Breast epithelium (tissue), 3 donors: ENCODE measurements at regions not wholly inside any gene's neighbourhood (a gene's known extent, or its start where the extent isn't known, plus 50 kb on each side); places are given as distances from the start of the nearest gene placed in this dataset.
"Not testable (repeated sequence)": the region's sequence is repeated elsewhere in the genome, so short reads cannot be mapped to it uniquely, and the experiment has no call there.

Source experiments
- CTCF ChIP-seq, 3 donors: fragments of 450-650 bp; IDR thresholded peaks; one replicate each; pipeline ENCODE4 v1.5.1; 2016 to 2017; ENCODE audit warnings: antibody characterized with exemption in 3 of 3, mild to moderate bottlenecking in 3 of 3, moderate library complexity in 3 of 3
- POLR2A ChIP-seq: fragments of 450-650 bp; IDR thresholded peaks from one replicate; pipeline ENCODE4 v1.6.1; 2016; ENCODE audit warnings: antibody characterized with exemption, mild to moderate bottlenecking, moderate library complexity
- POLR2AphosphoS5 ChIP-seq, 3 donors: sonication (generic); formaldehyde crosslinking; IDR thresholded peaks; one replicate each; pipeline ENCODE4 v1.6.1; 2017; ENCODE audit warnings: antibody characterized with exemption in 3 of 3

- TF ChIP-seq POLR2A; CTCF (IDR thresholded peaks at IDR 0.05); POLR2AphosphoS5 (IDR thresholded peaks at IDR 0.05): not testable (repeated sequence)
Observed at GRCh38 chr14:66031981-66032380, 454.2 kb upstream of the CCDC196 start.
